ENCODE measurements at regions not wholly inside any gene's neighbourhood (a gene's known extent, or its start where the extent isn't known, plus 50 kb on each side); places are given as distances from the start of the nearest gene placed in this dataset.

DNA sequence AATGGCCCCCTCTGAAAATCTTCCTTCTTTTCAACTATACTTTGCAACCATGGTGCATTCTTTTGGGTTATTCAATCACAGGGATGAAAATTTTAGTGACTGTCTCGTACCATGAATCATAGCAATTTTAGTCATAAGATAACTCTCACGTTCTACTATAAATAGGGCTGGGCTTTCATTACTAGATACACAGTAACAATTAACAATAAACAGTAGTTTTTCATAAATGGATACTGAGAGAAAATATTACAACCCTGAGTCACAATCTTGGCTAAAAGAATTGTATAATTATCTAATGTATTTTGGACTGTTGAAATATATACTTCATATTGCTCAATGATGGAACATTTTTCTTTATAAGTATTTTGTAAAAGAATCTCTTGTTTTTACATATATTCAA is 96.1 kb downstream of the TEX35 start:
- TF ChIP-seq, protein P1, sequence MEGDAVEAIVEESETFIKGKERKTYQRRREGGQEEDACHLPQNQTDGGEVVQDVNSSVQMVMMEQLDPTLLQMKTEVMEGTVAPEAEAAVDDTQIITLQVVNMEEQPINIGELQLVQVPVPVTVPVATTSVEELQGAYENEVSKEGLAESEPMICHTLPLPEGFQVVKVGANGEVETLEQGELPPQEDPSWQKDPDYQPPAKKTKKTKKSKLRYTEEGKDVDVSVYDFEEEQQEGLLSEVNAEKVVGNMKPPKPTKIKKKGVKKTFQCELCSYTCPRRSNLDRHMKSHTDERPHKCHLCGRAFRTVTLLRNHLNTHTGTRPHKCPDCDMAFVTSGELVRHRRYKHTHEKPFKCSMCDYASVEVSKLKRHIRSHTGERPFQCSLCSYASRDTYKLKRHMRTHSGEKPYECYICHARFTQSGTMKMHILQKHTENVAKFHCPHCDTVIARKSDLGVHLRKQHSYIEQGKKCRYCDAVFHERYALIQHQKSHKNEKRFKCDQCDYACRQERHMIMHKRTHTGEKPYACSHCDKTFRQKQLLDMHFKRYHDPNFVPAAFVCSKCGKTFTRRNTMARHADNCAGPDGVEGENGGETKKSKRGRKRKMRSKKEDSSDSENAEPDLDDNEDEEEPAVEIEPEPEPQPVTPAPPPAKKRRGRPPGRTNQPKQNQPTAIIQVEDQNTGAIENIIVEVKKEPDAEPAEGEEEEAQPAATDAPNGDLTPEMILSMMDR (IDR thresholded peaks at IDR 0.05) = no peak
- TF ChIP-seq POLR2A (IDR thresholded peaks at IDR 0.05) (no peak), EP300 (IDR thresholded peaks at IDR 0.05) (no peak)

Data from ovary (tissue), 3 donors.